CD4-positive, alpha-beta memory T cell (primary cell): ENCODE measurements at regions not wholly inside any gene's neighbourhood (a gene's known extent, or its start where the extent isn't known, plus 50 kb on each side); places are given as distances from the start of the nearest gene placed in this dataset.

Experiments
- CTCF ChIA-PET: fragments of 350-600 bp; sonication (Branson Sonifier 250); formaldehyde crosslinking; loops from one replicate; lab custom pipeline; 2021; ENCODE audit warnings: inconsistent platforms; ENCODE audit not compliant: partially characterized antibody; lab: Charles Lee
- POLR2A ChIA-PET: fragments of 350-600 bp; sonication (Branson Sonifier 250); formaldehyde crosslinking; loops from one replicate; lab custom pipeline; 2021; ENCODE audit not compliant: partially characterized antibody; lab: Charles Lee
- DNase-seq, 5 donors: peaks; one replicate each; pipeline versions ENCODE4 v3.0.0 to v3.0.0-alpha.2; 2020 to 2022; ENCODE audit warnings: mixed read lengths in 1 of 5
- H3K27ac ChIP-seq: one replicate; pipeline ENCODE4 v1.7.0; 2013; ENCODE audit warnings: low read depth, low read length
- H3K27me3 ChIP-seq: 2 replicates; pipeline ENCODE4 v1.7.0; 2013; ENCODE audit warnings: mild to moderate bottlenecking, low read length, moderate library complexity; ENCODE audit not compliant: insufficient read depth
- H3K36me3 ChIP-seq: 2 replicates; pipeline ENCODE4 v1.7.0; 2013; ENCODE audit warnings: mild to moderate bottlenecking, low read length, moderate library complexity; ENCODE audit not compliant: insufficient read depth
- H3K4me1 ChIP-seq: 2 replicates; pipeline ENCODE4 v1.7.0; 2013; ENCODE audit warnings: mild to moderate bottlenecking, low read length, moderate library complexity; ENCODE audit not compliant: insufficient read depth
- H3K4me3 ChIP-seq, 2 donors: one replicate each; pipeline ENCODE4 v1.7.0; 2013; ENCODE audit warnings: low read length in 2 of 2, mild to moderate bottlenecking in 1 of 2
- H3K9me3 ChIP-seq, 2 donors: one replicate each; pipeline ENCODE4 v1.7.0; 2013; ENCODE audit warnings: low read length in 2 of 2, control low read depth in 1 of 2; ENCODE audit not compliant: control insufficient read depth in 1 of 2
- H3K27ac Mint-ChIP-seq, 7 donors: one replicate each; pipeline ENCODE4 v1.8.0; 2020 to 2021; ENCODE audit warnings: mixed read lengths in 7 of 7, mild to moderate bottlenecking in 6 of 7, inconsistent platforms in 3 of 7, moderate library complexity in 3 of 7
- H3K27me3 Mint-ChIP-seq, 2 donors: one replicate each; pipeline ENCODE4 v1.8.0; 2020 to 2021; ENCODE audit warnings: mixed read lengths in 2 of 2
- H3K36me3 Mint-ChIP-seq, 2 donors: one replicate each; pipeline ENCODE4 v1.8.0; 2020 to 2021; ENCODE audit warnings: mixed read lengths in 2 of 2, inconsistent platforms in 1 of 2, mild to moderate bottlenecking in 1 of 2
- H3K4me1 Mint-ChIP-seq, 4 donors: one replicate each; pipeline ENCODE4 v1.8.0; 2020 to 2021; ENCODE audit warnings: mixed read lengths in 4 of 4, mild to moderate bottlenecking in 1 of 4
- H3K4me3 Mint-ChIP-seq, 8 donors: one replicate each; pipeline ENCODE4 v1.8.0; 2020 to 2021; ENCODE audit warnings: mixed read lengths in 8 of 8, mild to moderate bottlenecking in 7 of 8, moderate library complexity in 6 of 8, inconsistent platforms in 3 of 8
- H3K9me3 Mint-ChIP-seq, 8 donors: one replicate each; pipeline ENCODE4 v1.8.0; 2020 to 2021; ENCODE audit warnings: mixed read lengths in 8 of 8, mild to moderate bottlenecking in 5 of 8, inconsistent platforms in 3 of 8, moderate library complexity in 1 of 8
- intact Hi-C: fragments of 100-400 bp; cut with micrococcal nuclease; formaldehyde crosslinking; loops from one replicate; pipeline ENCODE4 v1.15.1; 2023

DNA sequence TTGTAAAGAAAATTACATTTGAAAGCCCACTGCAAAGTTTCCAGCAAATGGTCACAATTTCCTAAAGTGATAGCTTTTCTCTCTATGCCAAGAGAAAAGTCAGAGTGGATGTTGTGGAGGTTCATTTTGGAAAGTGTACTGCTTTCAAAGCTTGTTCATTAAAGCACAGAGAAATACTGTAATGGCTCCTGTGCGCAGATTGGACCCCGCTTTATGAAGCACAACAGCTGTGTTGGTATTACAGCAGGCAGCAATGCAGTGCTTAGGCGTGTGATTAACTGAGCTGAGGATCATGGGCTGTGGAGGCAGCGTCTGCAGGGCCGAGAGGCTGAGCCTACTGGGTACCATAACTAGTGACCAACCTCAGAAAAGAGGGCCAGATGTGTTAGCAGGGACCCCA, 478.4 kb upstream of the CFAP20DC start:
- Mint-ChIP-seq H3K4me3 (no peak overlapping the region), H3K4me1 (no peaks in the 10 kb centered on the region), H3K27me3 (peaks cover 0 to 1% of the 10 kb centered on the region in 2 donors), H3K27ac (no peak overlapping the region), H3K9me3 (peaks cover 0 to 3% (median 0%) of the 10 kb centered on the region in 8 donors), H3K36me3 (no peaks in the 10 kb centered on the region)
- Histone ChIP-seq H3K4me3 (no peak overlapping the region), H3K27ac (no peak overlapping the region), H3K27me3 (no peaks in the 10 kb centered on the region), H3K36me3 (no peaks in the 10 kb centered on the region), H3K4me1 (no peaks in the 10 kb centered on the region), H3K9me3 (no peaks in the 10 kb centered on the region)
- ChIA-PET POLR2A (no interaction called here), CTCF (interaction anchor here (1.3 kb wide), 1 partner anchor 12 kb away, joined by 3 read pairs; no protein-coding TSS in a partner anchor)
- intact Hi-C loops, result no loop called here
- no peak for DNase-seq

DNA sequence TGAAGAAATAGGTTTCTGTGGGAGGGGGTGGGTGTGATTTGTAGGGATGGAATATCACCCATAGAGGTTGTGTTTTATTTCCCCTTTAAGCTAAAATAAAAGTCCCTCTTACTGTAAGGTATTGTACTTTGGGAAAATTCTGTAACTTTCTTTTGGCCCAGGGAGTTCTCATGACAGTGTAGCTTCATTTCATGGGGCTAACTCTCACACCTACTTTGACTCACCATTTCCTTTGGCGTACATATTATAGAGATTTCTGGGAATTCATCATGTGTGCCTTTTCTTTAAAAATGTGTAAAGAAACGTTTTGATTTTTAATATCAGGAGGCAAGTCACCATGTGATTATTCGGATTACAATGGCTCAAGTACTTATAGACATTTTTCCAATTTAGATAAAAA, 477.7 kb upstream of the CFAP20DC start:
- ChIA-PET POLR2A (no interaction called here), CTCF (interaction anchor here (1.3 kb wide), 1 partner anchor 11 kb away, joined by 3 read pairs; no protein-coding TSS in a partner anchor)
- Histone ChIP-seq H3K9me3 (no peaks in the 10 kb centered on the region), H3K4me3 (no peak overlapping the region), H3K36me3 (no peaks in the 10 kb centered on the region), H3K27ac (no peak overlapping the region), H3K4me1 (no peaks in the 10 kb centered on the region), H3K27me3 (no peaks in the 10 kb centered on the region)
- no peaks in the 10 kb centered on the region for H3K36me3 Mint-ChIP-seq
- peaks cover 0 to 1% of the 10 kb centered on the region in 2 donors for H3K27me3 Mint-ChIP-seq
- H3K27ac Mint-ChIP-seq, result no peak overlapping the region
- H3K9me3 Mint-ChIP-seq, result peaks cover 0 to 3% (median 0%) of the 10 kb centered on the region in 8 donors
- no peak overlapping the region for H3K4me3 Mint-ChIP-seq
- intact Hi-C loops, result no loop called here
- no peak for DNase-seq
- no peaks in the 10 kb centered on the region for H3K4me1 Mint-ChIP-seq

DNA sequence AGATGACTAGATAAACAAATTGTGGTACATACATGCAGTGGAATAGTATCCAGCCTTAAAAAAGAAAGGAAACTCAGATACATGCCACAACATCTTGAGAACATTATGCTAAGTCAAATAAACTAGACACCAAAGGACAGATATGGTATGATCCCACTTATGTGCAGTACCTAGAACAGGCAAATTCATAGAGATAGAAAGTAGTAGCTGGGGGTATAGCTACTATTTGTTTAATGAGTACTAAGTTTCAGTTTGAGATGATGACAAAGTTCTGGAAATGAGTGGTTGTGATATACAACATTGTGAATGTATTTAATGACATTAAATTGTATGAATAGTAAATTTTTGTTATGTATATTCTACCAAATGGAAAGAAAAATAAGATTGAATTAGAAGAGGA, 477.2 kb upstream of the CFAP20DC start:
- no peaks in the 10 kb centered on the region for H3K4me1 ChIP-seq
- no peak overlapping the region for H3K4me3 ChIP-seq
- Mint-ChIP-seq H3K4me1 (no peaks in the 10 kb centered on the region), H3K4me3 (no peak overlapping the region), H3K9me3 (peaks cover 0 to 3% (median 0%) of the 10 kb centered on the region in 8 donors), H3K27me3 (peaks cover 0 to 1% of the 10 kb centered on the region in 2 donors), H3K27ac (peak overlapping the region in 1 of 7 donors; percentile 61), H3K36me3 (no peaks in the 10 kb centered on the region)
- H3K27me3 ChIP-seq, result no peaks in the 10 kb centered on the region
- no peaks in the 10 kb centered on the region for H3K9me3 ChIP-seq
- ChIA-PET CTCF (no interaction called here), POLR2A (no interaction called here)
- no peak for DNase-seq
- intact Hi-C loops, result no loop called here
- H3K36me3 ChIP-seq, result no peaks in the 10 kb centered on the region
- H3K27ac ChIP-seq, result no peak overlapping the region

DNA sequence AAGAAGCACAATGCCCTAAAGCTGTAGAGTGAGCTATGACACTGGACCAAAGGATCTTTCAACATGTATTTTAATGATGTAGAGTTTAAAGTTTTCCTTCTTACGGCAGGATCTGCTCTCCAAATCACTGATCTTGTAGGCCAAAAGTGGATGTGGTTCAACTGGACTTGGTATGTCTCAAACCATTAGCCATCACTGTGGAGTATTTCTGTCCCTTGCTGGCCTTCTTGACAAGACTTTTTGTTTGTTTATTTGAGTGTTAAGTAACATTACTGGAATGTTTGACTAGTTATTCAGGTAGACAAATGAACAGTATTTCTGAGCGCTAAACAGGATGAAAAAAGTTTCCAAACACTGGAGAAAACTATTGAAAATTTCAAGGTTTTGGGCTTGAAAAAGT, 472.7 kb upstream of the CFAP20DC start:
- Mint-ChIP-seq H3K36me3 (no peaks in the 10 kb centered on the region), H3K27me3 (peaks cover 0 to 1% of the 10 kb centered on the region in 2 donors), H3K4me1 (no peaks in the 10 kb centered on the region), H3K27ac (no peak overlapping the region), H3K9me3 (peaks cover 0 to 3% (median 0%) of the 10 kb centered on the region in 8 donors), H3K4me3 (no peak overlapping the region)
- Histone ChIP-seq H3K9me3 (no peaks in the 10 kb centered on the region), H3K27me3 (no peaks in the 10 kb centered on the region), H3K4me3 (no peak overlapping the region), H3K36me3 (no peaks in the 10 kb centered on the region), H3K4me1 (no peaks in the 10 kb centered on the region), H3K27ac (no peak overlapping the region)
- intact Hi-C loops, result no loop called here
- ChIA-PET CTCF (interaction anchor here (1.2 kb wide), 1 partner anchor 13 kb away, joined by 3 read pairs; no protein-coding TSS in a partner anchor), POLR2A (no interaction called here)
- no peak for DNase-seq

DNA sequence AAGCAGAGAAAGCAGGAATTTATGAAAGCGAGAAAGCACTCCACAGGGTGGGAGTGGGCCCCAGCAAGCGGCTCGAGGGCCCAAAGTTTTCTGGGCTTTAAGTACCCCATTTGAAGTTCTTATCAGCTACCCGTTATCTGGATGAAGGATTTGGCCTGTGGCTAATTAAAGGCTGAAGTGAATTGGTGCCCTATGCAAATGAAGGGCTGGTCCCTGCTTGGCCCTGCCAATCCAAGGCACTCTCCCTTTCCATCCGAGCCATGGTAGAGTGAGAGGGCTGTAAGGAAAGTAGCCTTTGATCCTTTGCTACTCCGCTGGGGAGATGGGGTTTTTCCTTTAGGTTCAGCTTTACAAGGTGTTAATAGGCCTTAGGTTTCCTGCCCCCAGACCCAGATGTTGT, 469.3 kb upstream of the CFAP20DC start:
- Histone ChIP-seq H3K36me3 (no peaks in the 10 kb centered on the region), H3K27ac (no peak overlapping the region), H3K27me3 (no peaks in the 10 kb centered on the region), H3K4me1 (no peaks in the 10 kb centered on the region), H3K9me3 (no peaks in the 10 kb centered on the region), H3K4me3 (no peak overlapping the region)
- no peak overlapping the region for H3K27ac Mint-ChIP-seq
- no peaks in the 10 kb centered on the region for H3K36me3 Mint-ChIP-seq
- DNase-seq, result no peak
- CTCF ChIA-PET, result interaction anchor here (1.0 kb wide), 1 partner anchor 14 kb away, joined by 3 read pairs; no protein-coding TSS in a partner anchor
- no peaks in the 10 kb centered on the region for H3K4me1 Mint-ChIP-seq
- POLR2A ChIA-PET, result no interaction called here
- no peaks in the 10 kb centered on the region for H3K27me3 Mint-ChIP-seq
- H3K9me3 Mint-ChIP-seq, result no peaks in the 10 kb centered on the region
- intact Hi-C loops, result no loop called here
- no peak overlapping the region for H3K4me3 Mint-ChIP-seq

DNA sequence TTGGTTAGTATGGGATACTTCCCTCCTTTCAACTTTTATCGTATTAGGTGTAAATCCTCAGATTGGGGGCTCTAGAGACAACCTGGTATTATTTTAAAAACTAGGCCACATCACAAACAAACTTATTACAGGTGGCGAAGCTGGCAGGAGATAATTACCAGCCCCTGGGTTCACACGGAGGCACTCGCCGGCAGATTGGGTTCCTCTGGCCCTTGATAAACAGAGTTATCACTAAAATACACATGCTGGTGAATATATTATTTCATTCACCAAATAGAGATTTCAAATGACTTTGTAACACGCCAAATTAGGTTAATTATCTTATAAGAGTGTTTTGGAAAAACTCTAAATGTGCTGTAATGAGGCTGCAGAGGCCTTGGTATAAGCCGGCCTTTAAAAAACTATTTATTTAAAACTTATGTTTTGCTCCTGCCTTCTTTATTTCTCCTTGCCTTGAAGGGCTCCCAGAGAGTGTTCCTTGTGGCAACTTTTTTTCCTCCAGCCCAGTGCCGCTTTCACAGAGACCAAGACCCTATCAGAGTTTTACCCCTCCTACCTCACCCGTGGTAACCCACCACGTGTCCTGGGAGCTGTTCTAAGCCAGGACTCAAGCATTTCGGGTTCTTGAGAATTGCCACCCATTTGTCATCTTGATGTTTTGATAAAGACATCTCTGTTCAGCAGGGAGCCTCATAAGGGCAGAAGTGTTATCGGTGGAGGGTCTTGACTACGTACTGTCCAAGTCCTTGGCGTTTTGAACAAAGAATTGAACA, 468.6 kb upstream of the CFAP20DC start:
- Histone ChIP-seq H3K9me3 (no peaks in the 10 kb centered on the region), H3K36me3 (no peaks in the 10 kb centered on the region), H3K4me1 (no peaks in the 10 kb centered on the region), H3K27me3 (no peaks in the 10 kb centered on the region), H3K4me3 (no peak overlapping the region), H3K27ac (no peak overlapping the region)
- Mint-ChIP-seq H3K27ac (no peak overlapping the region), H3K9me3 (no peaks in the 10 kb centered on the region), H3K4me3 (no peak overlapping the region), H3K4me1 (no peaks in the 10 kb centered on the region), H3K27me3 (no peaks in the 10 kb centered on the region), H3K36me3 (no peaks in the 10 kb centered on the region)
- CTCF ChIA-PET, result no interaction called here
- no peak for DNase-seq
- POLR2A ChIA-PET, result no interaction called here
- intact Hi-C loops, result no loop called here

DNA sequence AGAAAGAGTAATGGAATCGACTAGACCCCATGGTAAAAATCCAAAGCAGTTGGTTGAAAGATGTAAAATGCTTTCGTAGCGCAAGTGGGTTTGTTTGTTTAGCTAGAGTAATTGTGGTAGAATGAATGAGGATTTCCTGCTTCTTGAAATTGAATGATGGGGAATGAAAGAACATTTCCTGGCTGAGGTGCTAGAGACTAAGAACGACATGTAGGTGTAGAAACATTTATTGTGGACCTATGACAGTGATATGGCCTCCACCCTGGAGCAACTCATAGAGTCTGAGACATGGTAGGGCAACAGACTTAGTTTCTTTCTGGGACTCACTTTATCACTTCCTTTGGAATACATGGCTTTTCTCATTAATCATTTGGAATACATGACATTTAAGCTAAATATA, 467.6 kb upstream of the CFAP20DC start:
- peaks cover 0 to 2% of the 10 kb centered on the region in 2 donors for H3K27me3 Mint-ChIP-seq
- intact Hi-C loops, result no loop called here
- ChIA-PET CTCF (no interaction called here), POLR2A (no interaction called here)
- Histone ChIP-seq H3K4me1 (no peaks in the 10 kb centered on the region), H3K36me3 (no peaks in the 10 kb centered on the region), H3K9me3 (no peaks in the 10 kb centered on the region), H3K27ac (no peak overlapping the region), H3K4me3 (no peak overlapping the region), H3K27me3 (no peaks in the 10 kb centered on the region)
- no peak for DNase-seq
- no peaks in the 10 kb centered on the region for H3K9me3 Mint-ChIP-seq
- H3K4me3 Mint-ChIP-seq, result no peak overlapping the region
- no peak overlapping the region for H3K27ac Mint-ChIP-seq
- H3K36me3 Mint-ChIP-seq, result no peaks in the 10 kb centered on the region
- no peaks in the 10 kb centered on the region for H3K4me1 Mint-ChIP-seq
